Tongue (tissue), 1 donor: ENCODE measurements at regions not wholly inside any gene's neighbourhood (a gene's known extent, or its start where the extent isn't known, plus 50 kb on each side); places are given as distances from the start of the nearest gene placed in this dataset.

Experiments
- DNase-seq: peaks from one replicate; pipeline ENCODE4 v3.0.0-alpha.2; 2015

DNA sequence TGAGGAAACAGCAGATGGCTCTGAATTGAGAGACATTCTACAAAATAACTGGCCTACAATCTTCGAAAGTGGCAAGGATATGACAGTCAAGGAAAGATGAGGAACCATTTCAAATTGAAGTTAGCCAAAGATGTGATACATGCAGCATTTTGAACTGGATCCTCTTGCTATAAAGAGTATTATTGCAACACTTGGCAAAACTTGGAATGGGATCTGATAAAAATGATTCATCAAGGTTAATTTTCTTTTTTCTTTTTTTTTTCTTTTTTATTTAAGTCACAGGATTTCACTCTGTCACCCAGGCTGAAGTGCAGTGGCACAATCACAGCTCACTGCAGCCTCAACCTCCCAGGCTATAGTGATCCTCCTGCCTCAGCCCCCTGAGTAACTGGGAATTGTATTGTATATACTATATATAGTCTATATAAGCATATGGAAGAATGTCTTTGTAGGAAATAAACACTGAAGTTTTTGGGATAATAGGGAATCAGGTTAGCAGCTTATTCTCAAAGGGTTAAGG lies 49.8 kb upstream of the GJA8 start:
- no peak for DNase-seq
